ENCODE measurements at regions not wholly inside any gene's neighbourhood (a gene's known extent, or its start where the extent isn't known, plus 50 kb on each side); places are given as distances from the start of the nearest gene placed in this dataset.

GRCh38 chr13:111656439-111656838 is 336.0 kb downstream of the TEX29 start:
- TF ChIP-seq CTCF (IDR thresholded peaks at IDR 0.05; ENCODE audit: poor library complexity, severe bottlenecking) (no peak), TAF1 (IDR thresholded peaks at IDR 0.05; ENCODE audit: low read depth) (no peak), MXI1 (conservative IDR thresholded peaks at IDR 0.05; ENCODE audit: poor library complexity, severe bottlenecking) (no peak), RAD21 (conservative IDR thresholded peaks at IDR 0.05) (no peak), EZH2 (IDR thresholded peaks at IDR 0.05; ENCODE audit: borderline replicate concordance, insufficient read depth, low read length, poor library complexity, severe bottlenecking) (no peak), POLR2AphosphoS5 (IDR thresholded peaks at IDR 0.05) (no peak), EP300 (conservative IDR thresholded peaks at IDR 0.05; ENCODE audit: poor library complexity, severe bottlenecking) (no peak), SMC3 (conservative IDR thresholded peaks at IDR 0.05; ENCODE audit: poor library complexity) (no peak)
- TF ChIP-seq, protein P1, sequence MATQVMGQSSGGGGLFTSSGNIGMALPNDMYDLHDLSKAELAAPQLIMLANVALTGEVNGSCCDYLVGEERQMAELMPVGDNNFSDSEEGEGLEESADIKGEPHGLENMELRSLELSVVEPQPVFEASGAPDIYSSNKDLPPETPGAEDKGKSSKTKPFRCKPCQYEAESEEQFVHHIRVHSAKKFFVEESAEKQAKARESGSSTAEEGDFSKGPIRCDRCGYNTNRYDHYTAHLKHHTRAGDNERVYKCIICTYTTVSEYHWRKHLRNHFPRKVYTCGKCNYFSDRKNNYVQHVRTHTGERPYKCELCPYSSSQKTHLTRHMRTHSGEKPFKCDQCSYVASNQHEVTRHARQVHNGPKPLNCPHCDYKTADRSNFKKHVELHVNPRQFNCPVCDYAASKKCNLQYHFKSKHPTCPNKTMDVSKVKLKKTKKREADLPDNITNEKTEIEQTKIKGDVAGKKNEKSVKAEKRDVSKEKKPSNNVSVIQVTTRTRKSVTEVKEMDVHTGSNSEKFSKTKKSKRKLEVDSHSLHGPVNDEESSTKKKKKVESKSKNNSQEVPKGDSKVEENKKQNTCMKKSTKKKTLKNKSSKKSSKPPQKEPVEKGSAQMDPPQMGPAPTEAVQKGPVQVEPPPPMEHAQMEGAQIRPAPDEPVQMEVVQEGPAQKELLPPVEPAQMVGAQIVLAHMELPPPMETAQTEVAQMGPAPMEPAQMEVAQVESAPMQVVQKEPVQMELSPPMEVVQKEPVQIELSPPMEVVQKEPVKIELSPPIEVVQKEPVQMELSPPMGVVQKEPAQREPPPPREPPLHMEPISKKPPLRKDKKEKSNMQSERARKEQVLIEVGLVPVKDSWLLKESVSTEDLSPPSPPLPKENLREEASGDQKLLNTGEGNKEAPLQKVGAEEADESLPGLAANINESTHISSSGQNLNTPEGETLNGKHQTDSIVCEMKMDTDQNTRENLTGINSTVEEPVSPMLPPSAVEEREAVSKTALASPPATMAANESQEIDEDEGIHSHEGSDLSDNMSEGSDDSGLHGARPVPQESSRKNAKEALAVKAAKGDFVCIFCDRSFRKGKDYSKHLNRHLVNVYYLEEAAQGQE (IDR thresholded peaks at IDR 0.05; ENCODE audit: borderline replicate concordance), result no peak
- no peaks in the 10 kb centered on the region for H3F3A ChIP-seq (ENCODE audit: insufficient read depth, low read length, poor library complexity, severe bottlenecking)
- no peaks in the 10 kb centered on the region for H3K27me3 ChIP-seq (ENCODE audit: insufficient read depth, low read depth, low read length)

DNA sequence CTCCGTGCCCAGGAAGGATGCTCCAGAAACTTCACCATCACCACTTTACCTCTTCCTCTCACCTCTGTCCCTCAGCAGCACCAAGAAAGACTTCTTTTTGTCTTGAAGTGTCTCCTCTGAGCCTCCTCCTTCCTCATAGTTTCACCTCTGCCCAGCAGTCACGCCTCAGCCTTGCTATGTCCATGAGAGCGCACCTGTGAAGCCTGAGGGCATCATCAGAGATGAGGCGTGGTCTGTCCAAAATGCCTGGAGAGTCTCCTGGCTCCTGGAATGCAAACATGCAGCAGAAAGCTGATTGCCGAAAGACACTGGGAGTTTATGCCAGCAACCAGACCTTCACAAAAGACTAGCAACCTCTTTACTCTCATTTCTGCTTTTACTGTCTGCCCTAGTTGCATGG is 336.6 kb downstream of the TEX29 start:
- H3K9me2 ChIP-seq (ENCODE audit: insufficient read depth, low read length), result no peaks in the 10 kb centered on the region
- TF ChIP-seq MXI1 (conservative IDR thresholded peaks at IDR 0.05; ENCODE audit: poor library complexity, severe bottlenecking), result no peak
- no peaks in the 10 kb centered on the region for H3K36me3 ChIP-seq (ENCODE audit: insufficient read depth, low read length)
- H4K20me1 ChIP-seq (ENCODE audit: insufficient read depth), result no peaks in the 10 kb centered on the region
- no peak overlapping the region for H3K27ac ChIP-seq (ENCODE audit: low read length)
- no peaks in the 10 kb centered on the region for H3F3A ChIP-seq (ENCODE audit: insufficient read depth, low read length, poor library complexity, severe bottlenecking)
- no peak overlapping the region for H3K4me2 ChIP-seq (ENCODE audit: low read length)
- H3K27me3 ChIP-seq (ENCODE audit: insufficient read depth, low read depth, low read length), result no peaks in the 10 kb centered on the region
- H2AFZ ChIP-seq (ENCODE audit: low read depth, low read length), result no peak overlapping the region
- H3K9ac ChIP-seq (ENCODE audit: low read length), result no peak overlapping the region
- no peak overlapping the region for H3K4me3 ChIP-seq (ENCODE audit: low read length)
- H3K79me2 ChIP-seq (replicated peaks; ENCODE audit: insufficient read depth, low read length), result no peaks in the 10 kb centered on the region
- no peaks in the 10 kb centered on the region for H3K9me3 ChIP-seq (ENCODE audit: low read length)

More at GRCh38 chr13:111656439-111656838, 336.0 kb downstream of the TEX29 start:
- Histone ChIP-seq H3K4me2 (ENCODE audit: low read length) (no peak overlapping the region), H4K20me1 (ENCODE audit: insufficient read depth) (no peaks in the 10 kb centered on the region), H3K79me2 (replicated peaks; ENCODE audit: insufficient read depth, low read length) (no peaks in the 10 kb centered on the region), H3K9ac (ENCODE audit: low read length) (no peak overlapping the region), H3K9me3 (ENCODE audit: low read length) (no peaks in the 10 kb centered on the region), H3K36me3 (ENCODE audit: insufficient read depth, low read length) (no peaks in the 10 kb centered on the region), H3K4me3 (ENCODE audit: low read length) (no peak overlapping the region), H3K9me2 (ENCODE audit: insufficient read depth, low read length) (no peaks in the 10 kb centered on the region), H3K27ac (ENCODE audit: low read length) (no peak overlapping the region), H2AFZ (ENCODE audit: low read depth, low read length) (no peak overlapping the region)
